Keratinocyte (primary cell): ENCODE measurements at regions not wholly inside any gene's neighbourhood (a gene's known extent, or its start where the extent isn't known, plus 50 kb on each side); places are given as distances from the start of the nearest gene placed in this dataset.

ENCODE experiments used
- DNase-seq: peaks from one replicate; pipeline ENCODE4 v3.0.0-alpha.2; 2011; ENCODE audit warnings: low read depth, missing footprints, low spot score
- FAIRE-seq: peaks from 2 replicates; lab custom pipeline; 2011; peaks lifted over from hg19 to GRCh38; lab: Jason Lieb, UNC
- H2AFZ ChIP-seq: 2 replicates; pipeline ENCODE4 v1.6.0; 2012; ENCODE audit warnings: low read length, control low read depth, inconsistent platforms; ENCODE audit not compliant: control insufficient read depth
- H3K27ac ChIP-seq: 2 replicates; pipeline ENCODE4 v1.5.1; 2011; ENCODE audit warnings: low read length; ENCODE audit not compliant: control insufficient read depth, insufficient read depth
- H3K27me3 ChIP-seq: 3 replicates; pipeline ENCODE4 v1.6.0; 2011; ENCODE audit warnings: low read length; ENCODE audit not compliant: control insufficient read depth, insufficient read depth; ENCODE audit errors: extremely low read depth
- H3K36me3 ChIP-seq, 2 experiments: 2 replicates in 1 of 2; 3 replicates in 1 of 2; pipeline ENCODE4 v1.5.1; 2011; ENCODE audit warnings: low read length in 2 of 2, mild to moderate bottlenecking in 1 of 2; ENCODE audit not compliant: control insufficient read depth in 2 of 2, insufficient read depth in 2 of 2; ENCODE audit errors: extremely low read depth in 1 of 2
- H3K4me1 ChIP-seq: 3 replicates; pipeline ENCODE4 v1.5.1; 2011; ENCODE audit warnings: low read length; ENCODE audit not compliant: control insufficient read depth, insufficient read depth; ENCODE audit errors: extremely low read depth
- H3K4me2 ChIP-seq: 3 replicates; pipeline ENCODE4 v1.6.0; 2011; ENCODE audit warnings: low read depth, low read length; ENCODE audit not compliant: control insufficient read depth, insufficient read depth; ENCODE audit errors: extremely low read depth
- H3K4me3 ChIP-seq, 3 experiments: fragments of 200-600 bp in 1 of 3; sonication (generic) in 1 of 3; 2 replicates in 2 of 3; 3 replicates in 1 of 3; pipeline ENCODE4 v1.5.1; 2011 to 2016; ENCODE audit warnings: low read length in 3 of 3, mild to moderate bottlenecking in 3 of 3, control low read depth in 2 of 3, inconsistent platforms in 1 of 3, low read depth in 1 of 3, mixed read lengths in 1 of 3, mixed run types in 1 of 3, moderate library complexity in 1 of 3; ENCODE audit not compliant: control insufficient read depth in 2 of 3, insufficient read depth in 2 of 3; ENCODE audit errors: extremely low read depth in 1 of 3
- H3K79me2 ChIP-seq: 2 replicates; pipeline ENCODE4 v1.6.0; 2012; ENCODE audit warnings: low read length; ENCODE audit not compliant: control insufficient read depth, insufficient read depth
- H3K9ac ChIP-seq: 3 replicates; pipeline ENCODE4 v1.6.0; 2011; ENCODE audit warnings: low read length; ENCODE audit not compliant: control insufficient read depth, insufficient read depth; ENCODE audit errors: extremely low read depth
- H3K9me1 ChIP-seq: 3 replicates; pipeline ENCODE4 v1.6.0; 2011; ENCODE audit warnings: low read length; ENCODE audit not compliant: control insufficient read depth, insufficient read depth; ENCODE audit errors: extremely low read depth
- H3K9me3 ChIP-seq: 2 replicates; pipeline ENCODE4 v1.5.1; 2012; ENCODE audit warnings: low read depth, low read length; ENCODE audit not compliant: control insufficient read depth
- H4K20me1 ChIP-seq: 3 replicates; pipeline ENCODE4 v1.6.0; 2011; ENCODE audit warnings: low read length; ENCODE audit not compliant: control insufficient read depth, insufficient read depth; ENCODE audit errors: extremely low read depth
- EZH2 ChIP-seq: IDR thresholded peaks from one replicate; pipeline ENCODE4 v1.6.1; 2012; ENCODE audit warnings: inconsistent platforms, mild to moderate bottlenecking, low read length, moderate library complexity
- dilution Hi-C: fragments of 300-500 bp; cut with MboI; formaldehyde crosslinking; loops from one replicate; pipeline ENCODE4 v1.7.0; 2020; ENCODE audit warnings: low sequenced_read_pairs; ENCODE audit not compliant: extremely low pct_ligation_motif_present
- TF ChIP-seq, protein P1 (sequence below), 3 experiments: IDR thresholded peaks in 1 of 3; conservative IDR thresholded peaks in 1 of 3; optimal IDR thresholded peaks in 1 of 3; 2 replicates in 2 of 3; 3 replicates in 1 of 3; pipeline versions ENCODE3 to v1.5.1; 2011; ENCODE audit warnings: low read length in 3 of 3, mild to moderate bottlenecking in 3 of 3, moderate library complexity in 2 of 3, control low read depth in 1 of 3, inconsistent platforms in 1 of 3; ENCODE audit not compliant: insufficient read depth in 2 of 3; ENCODE audit errors: extremely low read depth in 1 of 3

DNA sequence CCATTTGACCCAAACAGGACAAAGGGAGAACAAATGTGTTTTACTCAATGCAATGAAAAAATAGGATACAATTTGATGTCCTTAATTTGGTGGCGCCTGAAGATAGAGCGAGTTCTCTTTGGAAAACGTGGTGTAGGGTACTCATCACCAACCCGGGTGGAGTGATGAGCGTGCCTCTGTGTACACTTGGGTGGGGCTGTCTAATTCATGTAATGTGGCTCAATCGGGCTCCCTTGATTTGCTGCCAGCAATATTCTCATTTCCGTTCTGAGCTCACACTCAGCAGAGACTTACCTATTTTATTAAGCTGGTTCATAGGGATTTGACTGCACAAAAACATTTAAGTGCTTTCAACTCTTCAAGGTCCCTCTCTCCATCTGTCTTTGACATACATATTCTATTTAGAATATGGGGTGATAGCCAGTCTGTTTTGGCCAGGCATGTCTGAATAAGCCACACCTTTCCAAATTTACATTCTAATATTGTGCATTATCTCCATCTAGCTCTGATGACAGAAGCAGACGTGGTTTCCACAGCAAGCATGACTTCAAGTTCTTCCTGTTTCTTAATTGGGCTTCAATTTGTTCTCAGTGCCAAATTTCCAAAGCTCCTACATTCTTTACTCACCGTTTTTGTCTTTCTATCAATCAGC, 162.5 kb downstream of the IRX2 start:
- no peak overlapping the region for H2AFZ ChIP-seq
- no peak overlapping the region for H3K27ac ChIP-seq
- no peaks in the 10 kb centered on the region for H3K36me3 ChIP-seq
- TF ChIP-seq EZH2: no peak
- TF ChIP-seq, protein P1, sequence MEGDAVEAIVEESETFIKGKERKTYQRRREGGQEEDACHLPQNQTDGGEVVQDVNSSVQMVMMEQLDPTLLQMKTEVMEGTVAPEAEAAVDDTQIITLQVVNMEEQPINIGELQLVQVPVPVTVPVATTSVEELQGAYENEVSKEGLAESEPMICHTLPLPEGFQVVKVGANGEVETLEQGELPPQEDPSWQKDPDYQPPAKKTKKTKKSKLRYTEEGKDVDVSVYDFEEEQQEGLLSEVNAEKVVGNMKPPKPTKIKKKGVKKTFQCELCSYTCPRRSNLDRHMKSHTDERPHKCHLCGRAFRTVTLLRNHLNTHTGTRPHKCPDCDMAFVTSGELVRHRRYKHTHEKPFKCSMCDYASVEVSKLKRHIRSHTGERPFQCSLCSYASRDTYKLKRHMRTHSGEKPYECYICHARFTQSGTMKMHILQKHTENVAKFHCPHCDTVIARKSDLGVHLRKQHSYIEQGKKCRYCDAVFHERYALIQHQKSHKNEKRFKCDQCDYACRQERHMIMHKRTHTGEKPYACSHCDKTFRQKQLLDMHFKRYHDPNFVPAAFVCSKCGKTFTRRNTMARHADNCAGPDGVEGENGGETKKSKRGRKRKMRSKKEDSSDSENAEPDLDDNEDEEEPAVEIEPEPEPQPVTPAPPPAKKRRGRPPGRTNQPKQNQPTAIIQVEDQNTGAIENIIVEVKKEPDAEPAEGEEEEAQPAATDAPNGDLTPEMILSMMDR (optimal IDR thresholded peaks at IDR 0.05 in 1 of 3, IDR thresholded peaks at IDR 0.05 in 1 of 3, conservative IDR thresholded peaks at IDR 0.05 in 1 of 3; ENCODE audit: extremely low read depth in 1 of 3, insufficient read depth in 2 of 3, low read length in 3 of 3): no peak
- dilution Hi-C loops: no loop called here
- peaks cover 2% of the 10 kb centered on the region for H3K9me3 ChIP-seq
- H3K27me3 ChIP-seq: peaks cover 30% of the 10 kb centered on the region
- no peak overlapping the region for H3K9ac ChIP-seq
- no peak for DNase-seq
- H3K4me3 ChIP-seq: no peak overlapping the region
- no peak for FAIRE-seq
- H3K79me2 ChIP-seq: no peaks in the 10 kb centered on the region
- no peak overlapping the region for H3K4me2 ChIP-seq
- H3K4me1 ChIP-seq: peaks cover 12% of the 10 kb centered on the region
- no peaks in the 10 kb centered on the region for H4K20me1 ChIP-seq
- no peaks in the 10 kb centered on the region for H3K9me1 ChIP-seq

DNA sequence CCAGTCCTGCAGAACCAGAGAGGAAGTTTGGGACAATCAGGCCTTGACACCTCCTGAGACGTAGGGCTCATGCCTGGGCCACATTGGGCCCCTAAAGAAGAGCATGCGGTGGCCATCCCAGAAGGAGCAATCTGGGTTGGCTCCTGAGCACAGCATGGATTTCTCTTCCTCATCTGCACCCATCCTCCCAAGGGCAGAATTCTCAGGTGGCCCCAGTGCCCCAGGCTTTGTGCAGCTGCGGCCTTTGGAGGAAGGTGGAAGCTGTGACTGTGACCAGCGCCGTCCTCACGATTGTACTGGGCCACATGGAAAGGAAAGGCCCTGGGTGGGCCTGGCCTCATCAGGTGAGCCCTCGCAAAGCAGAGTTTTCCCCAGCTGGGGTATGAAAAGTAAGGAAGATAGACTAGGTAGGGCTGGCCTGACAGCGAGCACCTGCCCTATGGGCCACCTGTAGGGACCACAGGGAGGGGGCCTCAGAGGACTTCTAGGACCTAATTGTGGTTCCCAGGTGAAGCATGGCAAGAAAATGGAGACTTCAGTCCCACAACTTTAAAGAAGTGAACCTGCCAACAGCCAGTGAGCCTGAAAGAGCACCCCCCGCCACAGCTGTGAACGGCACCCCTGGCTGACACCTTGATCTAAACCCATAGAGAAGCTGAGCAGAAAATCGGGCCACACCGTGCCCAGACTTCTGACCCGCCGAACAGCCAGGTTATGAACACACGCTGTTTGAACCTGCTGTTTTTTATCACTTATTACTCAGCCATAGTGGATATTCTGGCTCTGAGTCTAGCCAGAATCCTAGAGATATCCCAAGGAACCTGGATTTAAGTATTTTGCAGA, 164.1 kb downstream of the IRX2 start:
- Histone ChIP-seq H3K4me1 (peaks cover 10% of the 10 kb centered on the region), H3K27me3 (peaks cover 17% of the 10 kb centered on the region), H3K36me3 (no peaks in the 10 kb centered on the region), H3K79me2 (no peaks in the 10 kb centered on the region), H3K27ac (no peak overlapping the region), H4K20me1 (no peaks in the 10 kb centered on the region), H3K9ac (no peak overlapping the region), H3K4me3 (no peak overlapping the region), H3K4me2 (no peak overlapping the region), H2AFZ (no peak overlapping the region), H3K9me3 (peaks cover 2% of the 10 kb centered on the region), H3K9me1 (no peaks in the 10 kb centered on the region)
- dilution Hi-C loops: no loop called here
- TF ChIP-seq, protein P1 (optimal IDR thresholded peaks at IDR 0.05 in 1 of 3, IDR thresholded peaks at IDR 0.05 in 1 of 3, conservative IDR thresholded peaks at IDR 0.05 in 1 of 3; ENCODE audit: extremely low read depth in 1 of 3, insufficient read depth in 2 of 3, low read length in 3 of 3): no peak
- TF ChIP-seq EZH2: no peak
- no peak for DNase-seq
- no peak for FAIRE-seq
